ENCODE measurements at regions not wholly inside any gene's neighbourhood (a gene's known extent, or its start where the extent isn't known, plus 50 kb on each side); places are given as distances from the start of the nearest gene placed in this dataset.

GRCh38 chr9:19681846-19682245, 107.0 kb downstream of the SLC24A2 start:
- Histone ChIP-seq H3K9me3 (no peaks in the 10 kb centered on the region), H3K4me3 (no peak overlapping the region), H3K36me3 (no peaks in the 10 kb centered on the region), H3K4me1 (no peaks in the 10 kb centered on the region), H3K27me3 (no peaks in the 10 kb centered on the region), H3K27ac (no peak overlapping the region)
- in situ Hi-C loops (cut with MboI; ENCODE audit: low sequenced_read_pairs in 4 of 4) (no loop called here), intact Hi-C loops (cut with DNase I; ENCODE audit: low total_unique reads) (no loop called here)
- ATAC-seq: no peak
- TF ChIP-seq CTCF (IDR thresholded peaks at IDR 0.05 in 4 of 5, conservative IDR thresholded peaks at IDR 0.05 in 1 of 5) (no peak), POLR2A (IDR thresholded peaks at IDR 0.05) (no peak)
- no peak for DNase-seq

- Histone ChIP-seq H3K27ac (no peak overlapping the region), H3K4me1 (no peaks in the 10 kb centered on the region), H3K27me3 (no peaks in the 10 kb centered on the region), H3K36me3 (no peaks in the 10 kb centered on the region), H3K9me3 (no peaks in the 10 kb centered on the region), H3K4me3 (no peak overlapping the region)
- no peak for DNase-seq
- intact Hi-C loops (cut with DNase I; ENCODE audit: low total_unique reads) (no loop called here), in situ Hi-C loops (cut with MboI; ENCODE audit: low sequenced_read_pairs in 4 of 4) (no loop called here)
- no peak for TF ChIP-seq CTCF (IDR thresholded peaks at IDR 0.05 in 4 of 5, conservative IDR thresholded peaks at IDR 0.05 in 1 of 5)
- TF ChIP-seq POLR2A (IDR thresholded peaks at IDR 0.05): no peak
- ATAC-seq: no peak
Observed at GRCh38 chr9:19677924-19678323, 110.9 kb downstream of the SLC24A2 start.

GRCh38 chr9:19675492-19675891, 113.3 kb downstream of the SLC24A2 start:
- Histone ChIP-seq H3K4me1 (no peaks in the 10 kb centered on the region), H3K27ac (no peak overlapping the region), H3K4me3 (no peak overlapping the region), H3K27me3 (no peaks in the 10 kb centered on the region), H3K9me3 (no peaks in the 10 kb centered on the region), H3K36me3 (no peaks in the 10 kb centered on the region)
- TF ChIP-seq CTCF (IDR thresholded peaks at IDR 0.05 in 4 of 5, conservative IDR thresholded peaks at IDR 0.05 in 1 of 5): no peak
- TF ChIP-seq POLR2A (IDR thresholded peaks at IDR 0.05): no peak
- intact Hi-C loops (cut with DNase I; ENCODE audit: low total_unique reads) (no loop called here), in situ Hi-C loops (cut with MboI; ENCODE audit: low sequenced_read_pairs in 4 of 4) (no loop called here)
- ATAC-seq (no peak), DNase-seq (no peak)

GRCh38 chr9:19666575-19666974, 122.3 kb downstream of the SLC24A2 start:
- ATAC-seq: no peak
- in situ Hi-C loops (cut with MboI; ENCODE audit: low sequenced_read_pairs in 4 of 4): no loop called here

More at GRCh38 chr9:19666575-19666974, 122.3 kb downstream of the SLC24A2 start:
- no peak overlapping the region for H3K27ac ChIP-seq
- H3K4me1 ChIP-seq: no peaks in the 10 kb centered on the region
- intact Hi-C loops (cut with DNase I; ENCODE audit: low total_unique reads): no loop called here
- TF ChIP-seq POLR2A (IDR thresholded peaks at IDR 0.05): no peak
- TF ChIP-seq CTCF (IDR thresholded peaks at IDR 0.05 in 4 of 5, conservative IDR thresholded peaks at IDR 0.05 in 1 of 5): no peak
- H3K9me3 ChIP-seq: no peaks in the 10 kb centered on the region
- no peak for DNase-seq
- no peak overlapping the region for H3K4me3 ChIP-seq
- no peaks in the 10 kb centered on the region for H3K27me3 ChIP-seq
- H3K36me3 ChIP-seq: no peaks in the 10 kb centered on the region
